ENCODE measurements at regions not wholly inside any gene's neighbourhood (a gene's known extent, or its start where the extent isn't known, plus 50 kb on each side); places are given as distances from the start of the nearest gene placed in this dataset.
"Not testable (repeated sequence)": the region's sequence is repeated elsewhere in the genome, so short reads cannot be mapped to it uniquely, and the experiment has no call there.

- no peak for TF ChIP-seq CTCF (IDR thresholded peaks at IDR 0.05; ENCODE audit: borderline replicate concordance, control extremely low read depth, extremely low read depth, insufficient read depth, missing control alignments)
- DNase-seq (ENCODE audit: low spot score): no peak
- in situ Hi-C loops (cut with MboI; ENCODE audit: low sequenced_read_pairs, unreplicated experiment): no loop called here
These were observed 63.8 kb upstream of the ATXN1 start for GRCh38 chr6:16824845-16825685.

- no peak for TF ChIP-seq CTCF (IDR thresholded peaks at IDR 0.05; ENCODE audit: borderline replicate concordance, control extremely low read depth, extremely low read depth, insufficient read depth, missing control alignments)
- in situ Hi-C loops (cut with MboI; ENCODE audit: low sequenced_read_pairs, unreplicated experiment): no loop called here
- no peak for DNase-seq (ENCODE audit: low spot score)
These were observed 62.6 kb upstream of the ATXN1 start for GRCh38 chr6:16823718-16824352.

- in situ Hi-C loops (cut with MboI; ENCODE audit: low sequenced_read_pairs, unreplicated experiment): no loop called here
- no peak for TF ChIP-seq CTCF (IDR thresholded peaks at IDR 0.05; ENCODE audit: borderline replicate concordance, control extremely low read depth, extremely low read depth, insufficient read depth, missing control alignments)
- DNase-seq (ENCODE audit: low spot score): no peak
These were observed 61.9 kb upstream of the ATXN1 start for GRCh38 chr6:16822975-16823717.

- no peak for TF ChIP-seq CTCF (IDR thresholded peaks at IDR 0.05; ENCODE audit: borderline replicate concordance, control extremely low read depth, extremely low read depth, insufficient read depth, missing control alignments)
- in situ Hi-C loops (cut with MboI; ENCODE audit: low sequenced_read_pairs, unreplicated experiment): no loop called here
- no peak for DNase-seq (ENCODE audit: low spot score)
These were observed 61.3 kb upstream of the ATXN1 start for GRCh38 chr6:16822529-16822928.

- no peak for TF ChIP-seq CTCF (IDR thresholded peaks at IDR 0.05; ENCODE audit: borderline replicate concordance, control extremely low read depth, extremely low read depth, insufficient read depth, missing control alignments)
- DNase-seq (ENCODE audit: low spot score): no peak
- in situ Hi-C loops (cut with MboI; ENCODE audit: low sequenced_read_pairs, unreplicated experiment): no loop called here
These were observed 60.6 kb upstream of the ATXN1 start for GRCh38 chr6:16821834-16822264.

- in situ Hi-C loops (cut with MboI; ENCODE audit: low sequenced_read_pairs, unreplicated experiment); DNase-seq (ENCODE audit: low spot score): not testable (repeated sequence)
These were observed 59.0 kb upstream of the ATXN1 start for GRCh38 chr6:16820262-16820661.

Measured in GM13976 (cell line).